GM18861 (cell line): ENCODE measurements at regions not wholly inside any gene's neighbourhood (a gene's known extent, or its start where the extent isn't known, plus 50 kb on each side); places are given as distances from the start of the nearest gene placed in this dataset.

Experiments used
- ATAC-seq: cut with Tn5 transposase; IDR thresholded peaks from one replicate; pipeline ENCODE4 v1.9.1; 2021; ENCODE audit not compliant: unreplicated experiment

DNA sequence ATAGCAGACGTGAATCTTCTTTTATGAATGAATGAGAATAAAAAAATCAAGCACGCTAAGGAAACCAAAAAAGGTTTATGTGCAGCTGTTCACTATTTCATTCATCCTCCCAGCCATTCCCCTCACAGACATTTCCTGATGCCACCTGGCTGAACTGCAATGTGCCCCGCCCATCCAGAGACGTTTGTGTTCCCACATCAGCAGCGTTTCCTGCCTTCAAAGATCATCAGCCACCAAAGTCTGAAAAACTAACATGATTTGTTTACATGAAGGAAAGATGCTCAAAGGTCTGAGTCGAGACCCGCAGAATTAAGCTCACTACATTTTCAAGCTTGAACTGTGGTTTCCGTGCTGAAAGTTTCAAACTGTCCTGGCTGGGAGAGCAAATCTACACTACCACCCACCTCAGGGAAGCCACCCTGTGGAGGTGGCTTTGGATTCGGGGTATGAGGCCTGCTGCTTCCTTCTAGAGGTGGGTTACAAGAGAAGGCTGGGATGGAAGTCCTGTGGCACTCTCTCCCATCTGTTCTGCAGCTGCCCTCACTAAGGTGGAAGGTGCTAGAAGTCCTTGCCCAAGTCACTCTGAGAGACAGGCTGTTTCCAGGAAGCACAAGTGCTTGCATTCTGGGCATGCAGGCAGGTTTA lies 201.3 kb upstream of the OSR1 start:
- no peak for ATAC-seq

DNA sequence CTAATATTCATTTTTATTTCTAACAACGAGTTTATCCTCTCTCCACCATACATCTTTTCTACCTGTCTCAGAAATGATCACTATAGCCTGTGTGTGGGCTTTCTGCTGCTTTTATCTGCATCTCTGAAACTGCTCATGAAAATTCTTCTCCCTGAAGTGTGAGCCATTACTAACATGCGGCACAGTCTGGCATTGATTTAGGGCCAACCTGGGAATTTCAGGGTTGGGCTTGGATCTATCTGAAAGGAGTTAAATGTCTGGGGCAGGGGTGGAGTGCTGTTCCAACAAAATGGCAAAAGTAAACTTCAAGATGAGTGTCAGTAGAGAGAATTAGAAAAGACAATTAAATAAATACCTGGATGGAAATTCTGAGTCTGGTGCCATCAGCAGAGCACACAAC lies 198.2 kb upstream of the OSR1 start:
- no peak for ATAC-seq

DNA sequence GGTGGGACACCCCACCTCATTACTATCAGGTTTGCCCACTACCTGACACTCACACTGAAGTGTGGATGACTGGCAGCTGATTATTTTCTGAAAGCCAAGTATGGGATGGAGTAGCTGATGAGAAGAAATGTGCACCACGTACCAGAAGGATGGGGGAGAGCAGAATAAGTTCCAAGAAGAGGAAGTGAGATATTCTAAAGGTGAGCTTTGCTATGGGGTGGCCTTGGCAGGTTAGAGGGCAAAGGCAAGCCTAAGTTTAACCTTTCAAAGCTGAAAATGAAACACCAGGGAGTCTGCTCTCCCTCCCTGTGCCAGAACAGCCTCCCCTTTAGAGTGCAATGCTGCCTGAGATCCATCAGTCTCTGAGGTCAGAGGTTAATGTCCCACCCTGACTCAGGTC lies 196.1 kb upstream of the OSR1 start:
- peak; percentile 49 for ATAC-seq

DNA sequence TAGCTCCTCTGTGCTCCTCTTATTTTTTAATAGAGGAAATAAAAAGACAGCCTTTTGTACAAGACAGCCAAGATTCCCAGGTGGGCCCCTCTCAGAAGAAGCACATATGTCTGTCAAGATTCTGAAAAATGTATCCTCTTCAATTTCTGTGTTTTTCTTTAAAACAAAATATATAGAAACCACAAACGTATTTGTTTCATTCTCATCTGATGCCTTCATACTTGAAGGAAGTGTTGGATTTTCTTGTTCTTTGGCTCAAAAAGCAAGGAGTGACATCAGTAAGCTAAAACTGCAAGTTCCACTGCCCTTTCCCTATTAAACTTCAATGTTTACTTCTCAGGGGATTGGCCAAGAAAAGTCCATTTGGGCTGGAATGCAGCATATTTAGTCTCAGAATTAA lies 193.8 kb upstream of the OSR1 start:
- ATAC-seq, result no peak

DNA sequence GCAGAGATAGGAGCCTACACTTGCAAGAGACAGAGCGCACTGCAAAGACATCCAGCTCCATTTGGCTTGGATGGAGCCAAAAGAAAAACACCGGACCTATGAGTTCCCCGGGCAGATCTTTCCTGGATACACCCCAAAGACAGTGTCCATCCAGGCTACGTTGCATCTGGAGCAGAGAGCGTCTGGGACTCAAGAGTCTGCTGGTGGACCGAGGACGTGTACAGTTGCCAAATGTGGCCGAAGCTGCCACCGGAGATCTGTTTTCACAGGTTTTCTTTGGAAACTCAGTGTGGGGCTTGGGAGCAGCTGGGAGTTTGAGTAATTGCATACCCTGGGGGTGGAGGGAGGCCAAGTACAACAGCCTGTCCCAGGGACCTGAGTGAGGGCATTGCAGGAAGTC lies 192.3 kb upstream of the OSR1 start:
- no peak for ATAC-seq

DNA sequence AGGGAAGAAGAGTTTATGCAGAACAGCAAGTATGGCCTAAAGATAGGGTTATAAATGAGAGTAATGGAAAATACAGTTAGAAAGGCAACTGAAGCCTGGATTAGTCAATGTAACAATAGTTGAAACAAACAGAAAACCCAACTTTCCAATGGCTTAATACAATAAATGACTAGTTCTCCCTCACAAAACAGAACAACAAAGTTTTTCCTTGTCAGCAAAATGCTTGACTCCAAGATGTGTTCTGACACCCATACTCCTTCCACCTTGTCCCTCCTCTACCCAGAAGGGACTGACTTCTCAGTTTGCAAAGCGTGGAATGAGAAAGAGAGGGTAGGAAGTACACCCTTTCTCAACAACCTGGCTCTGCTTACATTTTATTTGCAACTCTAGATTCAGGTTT lies 191.4 kb upstream of the OSR1 start:
- no peak for ATAC-seq

DNA sequence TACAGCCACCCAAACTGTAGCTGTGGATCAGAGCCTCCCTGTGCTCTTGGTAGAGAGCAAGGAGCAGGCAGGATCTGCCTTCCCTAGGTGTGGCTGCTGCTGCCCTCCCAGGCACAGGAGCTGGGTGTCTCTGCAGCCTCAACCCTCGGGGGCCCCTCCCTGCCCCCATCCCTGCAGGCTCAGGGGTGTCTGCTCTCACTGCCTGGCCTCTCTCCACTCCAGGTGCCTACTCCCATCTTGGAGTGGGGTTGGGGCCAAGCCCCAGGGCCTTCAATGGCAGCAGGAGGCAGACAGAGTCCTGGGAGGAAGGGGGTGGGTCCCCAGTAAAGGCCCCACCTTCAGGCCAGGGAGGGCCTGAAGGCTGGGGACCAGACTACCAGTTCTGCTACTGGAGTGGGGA lies 189.7 kb upstream of the OSR1 start:
- ATAC-seq, result no peak

DNA sequence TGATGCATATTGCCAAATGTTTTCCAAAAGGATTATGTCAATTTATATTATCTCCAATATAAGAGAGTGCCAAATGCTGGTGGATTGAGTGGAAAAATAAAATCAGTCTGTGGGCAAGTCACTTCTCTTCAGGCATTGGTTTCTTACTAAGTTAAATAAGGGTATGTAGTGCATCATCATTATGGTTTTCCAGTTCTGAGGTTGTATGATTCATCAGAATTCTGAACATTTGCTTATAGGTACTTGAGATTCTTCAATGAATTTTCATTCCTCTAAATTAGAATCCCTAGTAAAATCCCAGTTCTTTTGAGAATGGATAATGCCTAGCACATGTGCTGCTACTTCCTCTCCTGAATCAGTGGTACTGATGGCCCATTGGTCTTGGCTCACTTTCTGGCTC lies 188.9 kb upstream of the OSR1 start:
- no peak for ATAC-seq

DNA sequence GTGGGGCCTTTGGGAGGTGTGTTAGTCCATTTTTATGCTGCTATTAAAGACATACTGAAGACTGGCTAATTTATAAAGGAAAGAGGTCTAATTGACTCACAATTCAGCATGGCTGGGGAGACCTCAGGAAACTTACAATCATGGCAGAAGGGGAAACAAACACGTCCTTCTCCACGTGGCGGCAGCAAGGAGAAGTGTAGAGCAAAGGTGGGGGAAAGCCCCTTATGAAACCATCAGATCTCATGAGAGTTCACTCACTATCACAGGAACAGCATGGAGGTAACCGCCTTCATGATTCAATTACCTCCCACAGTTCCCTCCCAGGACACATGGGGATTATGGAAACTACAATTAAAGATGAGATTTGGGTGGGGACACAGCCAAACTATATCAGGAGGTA lies 187.1 kb upstream of the OSR1 start:
- no peak for ATAC-seq

DNA sequence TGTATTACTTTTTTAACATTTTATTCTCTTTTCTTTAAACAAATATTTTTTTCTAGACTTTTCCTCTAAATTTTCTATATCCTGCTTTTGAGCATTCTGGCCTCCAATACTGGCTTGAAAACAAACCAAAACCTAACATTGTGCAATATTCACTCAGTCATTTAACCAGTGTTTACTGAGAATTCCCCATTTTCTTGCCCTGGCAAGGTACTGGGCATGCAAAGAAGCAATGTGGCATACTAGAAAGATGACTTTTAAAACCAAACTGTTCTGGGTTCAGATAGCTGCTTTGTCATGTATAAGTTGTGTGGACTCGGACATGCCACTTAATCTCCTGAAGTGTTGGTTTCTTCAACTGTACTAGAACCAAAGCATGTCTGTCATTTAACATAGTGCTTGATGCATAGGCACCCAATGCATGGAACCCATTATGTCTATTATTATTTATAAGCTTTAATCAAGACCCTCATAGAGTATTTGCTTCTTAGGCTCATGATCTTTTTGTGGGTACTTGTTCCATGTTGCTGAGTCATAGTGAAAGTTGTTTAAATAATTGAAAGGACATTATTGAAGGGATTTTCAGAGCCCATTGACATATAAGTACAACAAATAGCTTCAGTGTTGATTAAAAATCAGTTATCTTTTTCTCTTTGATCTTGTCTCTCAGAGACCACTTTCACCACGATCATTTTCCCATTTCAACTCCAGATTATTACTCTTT lies 185.4 kb upstream of the OSR1 start:
- ATAC-seq, result no peak

DNA sequence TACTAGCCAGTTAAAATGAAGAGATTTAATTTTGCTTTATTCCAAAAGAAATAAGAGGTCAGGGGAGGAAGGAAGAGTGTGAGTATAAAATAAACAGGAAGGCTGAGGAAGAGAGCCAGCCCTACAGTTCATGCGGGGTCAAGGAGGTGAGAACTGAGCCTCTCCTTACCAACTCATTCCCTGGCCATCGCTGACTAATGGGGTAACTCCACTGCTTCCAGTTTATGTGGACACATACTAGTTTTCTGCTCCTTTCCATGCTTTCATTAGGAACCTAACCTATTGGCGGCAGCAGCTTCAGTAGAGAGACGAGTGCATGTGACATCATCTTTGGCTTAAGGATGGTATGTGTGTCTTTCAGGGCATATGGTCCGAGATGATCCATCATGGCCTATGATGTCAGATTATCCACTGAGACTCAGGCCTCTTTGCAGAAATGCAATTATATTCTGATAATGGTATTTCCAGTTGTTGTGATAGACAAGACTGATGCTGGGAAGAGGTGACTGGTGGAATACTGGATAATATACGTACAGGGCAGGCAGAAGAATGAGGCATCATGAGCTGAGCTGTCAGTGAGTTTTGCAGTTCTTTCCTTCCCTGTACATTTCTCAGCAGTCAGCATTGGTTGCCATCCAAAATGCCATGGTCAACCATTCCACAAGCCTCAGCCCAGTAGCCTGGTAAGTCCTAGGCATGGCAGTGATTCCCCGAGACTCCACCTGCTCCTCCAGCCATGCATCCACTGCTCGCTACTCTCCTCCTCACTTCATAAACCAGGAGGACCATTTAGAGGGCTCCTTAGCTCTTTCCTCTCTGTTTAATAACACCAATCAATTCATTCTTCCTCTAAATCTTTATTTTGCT lies 184.6 kb upstream of the OSR1 start:
- no peak for ATAC-seq

DNA sequence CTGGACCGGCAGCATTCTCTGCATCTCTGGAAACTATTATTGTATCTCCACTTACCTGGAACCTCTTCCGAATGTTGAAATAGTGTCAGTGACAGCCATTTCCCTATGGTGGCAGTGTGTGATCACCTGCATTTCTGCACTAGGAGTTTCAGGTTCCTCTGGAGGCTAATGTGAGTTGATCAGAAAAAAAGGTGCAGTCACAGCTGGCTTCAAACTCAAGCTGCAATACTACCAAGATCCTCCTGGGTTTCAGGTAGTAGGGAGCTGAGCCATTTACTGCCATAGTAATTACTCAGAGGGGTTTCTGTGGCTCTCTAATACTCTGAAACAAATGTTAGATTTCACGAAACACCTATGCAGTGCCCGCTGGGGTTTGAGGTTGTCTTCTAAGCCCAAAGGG lies 183.5 kb upstream of the OSR1 start:
- ATAC-seq, result no peak

DNA sequence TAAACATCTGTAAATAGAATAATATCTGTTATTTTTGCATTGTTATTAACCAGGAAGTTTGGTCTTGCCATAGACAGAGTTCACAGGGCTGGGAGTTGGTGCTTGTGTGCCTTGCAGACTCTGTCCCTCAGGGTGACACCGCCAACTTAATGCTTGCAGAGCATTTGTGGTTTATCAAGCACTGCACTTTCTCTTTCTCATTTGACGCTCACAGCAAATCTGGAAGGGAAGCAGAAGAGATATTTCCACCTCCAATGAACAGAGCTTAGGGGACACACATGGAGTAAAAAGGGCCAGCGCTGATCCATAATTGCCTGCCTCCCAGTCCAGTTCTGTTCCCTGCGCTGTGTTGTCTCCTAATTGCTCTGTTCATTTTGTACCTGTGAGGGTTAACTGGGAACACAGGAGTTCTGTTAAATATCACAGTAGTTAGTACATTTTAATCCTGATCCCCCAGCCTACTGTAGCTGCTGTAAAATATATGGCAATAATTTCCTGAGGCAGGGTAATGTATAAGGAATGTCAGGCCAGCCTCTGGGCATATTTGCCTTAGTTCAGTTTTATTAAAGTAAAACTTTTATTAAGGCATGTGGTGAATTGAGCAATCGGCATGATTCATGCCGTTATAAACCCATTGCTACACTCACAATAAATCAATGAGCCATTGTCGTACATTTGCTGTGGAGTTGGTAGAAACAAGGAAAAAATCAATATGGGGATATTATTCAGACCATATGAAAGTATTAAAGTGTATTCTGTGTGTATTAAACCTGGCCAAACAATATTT lies 182.5 kb upstream of the OSR1 start:
- no peak for ATAC-seq

DNA sequence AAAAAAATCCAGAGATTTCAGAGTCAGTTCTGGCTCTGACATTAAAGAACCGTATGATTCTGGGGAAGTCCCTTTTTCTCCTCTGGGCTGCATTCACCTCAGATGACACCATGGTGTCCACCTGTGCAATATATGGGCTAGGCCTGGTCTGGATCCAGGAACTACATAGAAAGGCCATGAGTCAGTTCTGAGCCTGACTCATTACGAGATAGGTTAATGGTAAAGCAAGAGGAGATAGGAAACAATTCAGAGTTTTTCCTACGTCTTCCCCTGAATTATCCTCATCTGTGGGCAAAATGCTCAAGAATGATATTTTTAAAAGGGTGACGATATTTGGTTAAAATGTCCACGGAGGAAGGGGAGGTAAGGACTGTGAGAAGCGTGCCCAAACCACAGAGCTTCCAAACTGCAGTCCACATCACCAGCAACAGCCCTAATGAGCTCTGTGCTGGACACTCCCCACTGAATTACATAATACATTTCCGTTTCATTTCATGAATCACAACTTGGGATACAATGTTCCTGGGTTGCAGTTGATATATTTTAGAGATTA lies 180.1 kb upstream of the OSR1 start:
- ATAC-seq, result no peak

DNA sequence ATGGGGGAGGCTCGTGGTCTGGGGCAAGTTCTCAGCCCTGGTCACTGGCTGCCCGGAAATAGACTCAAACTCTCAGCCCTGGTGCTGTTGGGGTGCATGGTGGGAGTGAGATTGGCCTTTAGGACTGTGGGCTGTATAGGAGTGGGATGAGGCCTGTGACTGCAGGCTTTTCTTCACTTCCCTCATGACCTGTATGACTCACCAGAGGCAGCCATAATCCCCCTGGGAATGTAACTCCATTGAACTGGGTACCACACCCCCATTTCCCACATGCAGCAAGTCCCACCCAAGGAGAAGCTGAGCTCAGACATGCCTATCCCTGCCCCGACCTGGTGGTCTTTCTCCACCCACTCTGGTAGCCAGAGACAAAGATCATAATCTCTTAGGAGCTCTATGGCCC lies 177.7 kb upstream of the OSR1 start:
- no peak for ATAC-seq

DNA sequence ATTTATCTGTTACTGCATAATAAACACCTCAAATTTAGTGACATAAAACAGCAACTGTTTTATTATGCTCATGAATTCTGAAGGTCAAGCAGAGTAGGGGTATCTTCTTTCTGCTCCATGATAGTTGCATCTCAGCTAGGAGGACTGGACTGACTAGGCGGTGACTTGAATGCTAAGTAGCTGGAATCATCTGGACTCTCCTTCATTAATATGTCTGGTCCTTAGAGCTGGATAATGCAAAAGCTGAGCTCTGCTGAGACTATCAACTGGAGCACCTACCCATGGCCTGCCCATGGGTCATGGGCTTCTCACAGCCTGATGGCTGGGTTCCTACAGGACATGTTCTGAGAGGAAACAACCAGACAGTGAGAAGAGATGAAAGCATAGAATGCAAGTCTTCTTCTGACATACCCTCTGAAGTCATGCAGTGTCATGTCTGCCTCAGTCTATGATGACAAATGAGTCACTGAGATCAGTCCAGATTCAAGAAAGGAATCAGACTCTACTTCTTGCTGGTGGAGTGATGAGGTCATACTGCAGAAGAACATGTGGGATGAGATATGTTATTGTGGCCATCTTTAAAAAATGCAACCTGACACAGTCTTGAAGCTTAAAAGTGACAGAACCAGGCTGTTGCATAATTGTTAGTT lies 174.2 kb upstream of the OSR1 start:
- no peak for ATAC-seq

DNA sequence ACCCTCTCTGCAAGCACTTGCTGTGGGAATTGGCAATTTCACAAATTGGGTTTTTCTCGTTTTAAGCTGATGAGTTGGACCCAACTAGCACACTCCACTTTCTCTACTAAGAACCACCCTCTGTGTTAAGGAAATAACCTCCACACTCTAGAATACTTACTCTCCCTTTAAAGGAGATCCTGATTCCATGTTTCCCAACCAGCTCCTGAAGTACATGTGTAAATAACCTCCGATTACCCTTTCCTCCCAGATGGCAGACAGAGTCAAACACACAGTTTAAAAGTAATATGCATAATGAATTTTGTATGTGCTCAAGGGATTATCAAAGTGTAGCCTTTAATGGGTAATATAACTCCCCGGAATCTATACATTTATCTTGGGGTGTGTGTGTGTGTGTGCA lies 171.3 kb upstream of the OSR1 start:
- ATAC-seq, result no peak

DNA sequence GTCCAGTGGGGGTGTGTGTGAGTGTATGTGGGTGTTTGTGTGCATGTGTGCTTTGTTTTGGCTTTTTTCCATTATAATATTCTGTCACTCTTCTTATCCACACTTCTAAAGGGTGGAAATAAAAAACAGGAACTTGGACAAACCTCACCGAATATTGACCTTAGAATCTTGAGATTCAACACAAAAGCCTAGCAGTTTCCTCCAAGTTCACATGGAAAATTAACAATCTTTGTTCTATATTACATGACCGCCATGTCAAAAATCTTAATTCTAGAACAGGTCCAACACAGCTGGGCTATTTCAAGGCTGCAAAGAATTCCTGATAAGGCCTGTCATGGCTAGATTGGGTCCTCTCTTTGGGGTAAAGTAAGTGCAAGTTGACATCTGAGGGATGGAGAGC lies 169.3 kb upstream of the OSR1 start:
- no peak for ATAC-seq

DNA sequence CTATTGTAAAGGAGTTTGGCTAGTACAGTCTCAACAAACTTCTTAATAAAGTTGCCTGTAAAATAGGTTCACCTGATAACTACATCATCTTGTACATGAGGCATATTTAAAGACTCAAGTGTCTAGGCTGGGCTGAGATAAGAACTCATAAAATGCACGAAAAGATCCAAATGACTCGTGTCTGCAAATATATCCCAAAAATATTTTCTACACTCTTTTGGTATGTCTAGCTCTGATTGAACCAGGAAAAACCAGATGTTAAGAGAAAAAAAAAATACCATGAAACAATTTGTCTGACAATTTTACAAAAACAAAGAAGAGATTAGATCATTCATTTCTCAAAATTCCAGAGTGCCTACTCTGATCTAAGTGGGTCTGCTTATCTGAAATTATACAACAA lies 166.9 kb upstream of the OSR1 start:
- ATAC-seq, result no peak

DNA sequence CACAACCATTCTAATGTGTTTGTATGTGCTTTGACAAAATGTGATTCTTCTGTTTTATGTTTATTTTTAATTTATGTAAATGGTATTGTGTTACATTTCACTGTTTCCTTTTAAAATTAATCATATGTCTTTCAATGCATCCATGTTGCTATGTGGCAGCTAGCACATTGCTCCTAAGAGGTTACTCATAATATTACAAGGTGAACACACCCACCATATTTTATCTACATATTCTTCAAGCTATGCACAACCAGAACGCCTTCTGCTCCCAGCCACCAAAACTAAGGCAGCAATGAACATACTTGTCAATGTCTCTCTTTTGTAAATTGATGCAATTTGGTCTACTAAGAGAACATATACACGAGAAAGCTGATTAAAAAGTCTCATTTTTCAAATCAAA lies 160.6 kb upstream of the OSR1 start:
- no peak for ATAC-seq

DNA sequence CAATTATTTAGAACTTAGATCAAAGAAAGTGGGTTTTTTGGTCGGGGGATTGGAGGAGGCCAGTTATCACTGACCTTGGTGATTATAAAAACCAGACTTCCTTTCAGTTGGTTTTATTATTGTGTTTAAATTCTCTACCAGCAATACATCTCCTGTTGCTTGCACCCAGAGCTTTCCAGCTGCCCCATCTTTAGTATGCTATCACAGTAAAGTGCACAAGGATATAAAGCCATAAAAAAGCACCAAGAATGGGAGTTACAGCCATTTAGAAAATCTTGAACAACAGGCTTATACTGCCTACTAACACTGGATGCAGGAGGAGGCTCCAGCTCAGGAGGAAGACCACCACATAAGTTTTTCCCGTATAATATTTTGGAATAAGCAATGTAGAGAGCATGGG lies 148.7 kb upstream of the OSR1 start:
- ATAC-seq, result no peak
